RPMI7951 (cell line): ENCODE measurements at regions not wholly inside any gene's neighbourhood (a gene's known extent, or its start where the extent isn't known, plus 50 kb on each side); places are given as distances from the start of the nearest gene placed in this dataset.

Source experiments
- DNase-seq: peaks from one replicate; pipeline ENCODE4 v3.0.0-alpha.2; 2012; ENCODE audit warnings: low read depth

DNA sequence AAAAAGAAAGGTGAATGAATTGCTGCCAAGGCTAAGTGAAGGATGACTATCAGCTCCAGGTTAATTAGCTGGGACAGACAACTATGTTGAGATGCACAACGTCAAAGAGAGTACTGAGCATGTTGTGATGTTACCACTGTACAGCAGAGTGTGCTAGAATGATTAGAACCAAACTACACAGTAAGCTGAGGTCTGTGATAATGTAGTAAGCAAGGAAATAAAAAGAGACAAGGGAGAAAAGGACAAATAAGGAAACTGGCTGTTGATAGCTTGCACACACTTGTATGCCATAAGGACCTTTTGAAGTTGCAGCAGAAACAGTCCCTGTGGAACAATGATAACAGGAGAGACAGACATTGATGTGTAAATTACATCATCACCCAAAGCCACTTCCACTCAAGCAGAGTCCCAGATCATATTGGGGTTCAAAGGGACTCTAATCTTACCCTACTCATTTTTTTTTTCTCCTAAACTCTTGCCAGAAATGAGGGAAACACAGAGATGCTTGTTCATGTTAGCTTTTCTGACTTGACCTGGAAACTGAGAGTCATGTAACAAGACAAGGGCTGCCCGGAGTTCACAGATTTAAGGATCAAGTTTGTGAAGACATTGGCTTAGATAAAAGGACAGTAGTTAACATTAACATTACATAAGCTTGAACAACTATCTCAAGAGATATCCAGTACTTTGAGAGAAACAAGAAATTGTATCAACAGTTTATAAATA is 189.9 kb downstream of the CENPW start:
- no peak for DNase-seq

GRCh38 chr6:126530775-126531174 is 190.9 kb downstream of the CENPW start:
- no peak for DNase-seq

GRCh38 chr6:126531286-126531685 is 191.4 kb downstream of the CENPW start:
- no peak for DNase-seq

DNA sequence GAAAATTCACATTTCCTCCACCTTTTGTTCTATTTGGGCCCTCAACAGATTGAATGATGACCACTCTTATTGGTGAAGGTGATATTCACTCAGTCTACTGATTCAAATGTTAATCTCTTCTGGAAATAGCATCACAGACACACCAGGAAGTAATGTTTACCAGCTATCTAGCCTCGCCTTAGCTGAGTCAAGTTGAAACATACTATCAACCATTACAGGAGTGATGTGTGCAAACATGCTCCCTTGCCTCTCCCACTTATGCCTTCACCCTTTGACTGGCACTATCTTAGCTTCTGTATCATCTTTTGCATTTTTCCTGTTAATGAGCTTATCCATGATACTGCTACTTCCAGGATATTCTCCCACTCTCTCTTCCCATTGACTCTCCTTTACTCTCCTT is 191.9 kb downstream of the CENPW start:
- DNase-seq = no peak

DNA sequence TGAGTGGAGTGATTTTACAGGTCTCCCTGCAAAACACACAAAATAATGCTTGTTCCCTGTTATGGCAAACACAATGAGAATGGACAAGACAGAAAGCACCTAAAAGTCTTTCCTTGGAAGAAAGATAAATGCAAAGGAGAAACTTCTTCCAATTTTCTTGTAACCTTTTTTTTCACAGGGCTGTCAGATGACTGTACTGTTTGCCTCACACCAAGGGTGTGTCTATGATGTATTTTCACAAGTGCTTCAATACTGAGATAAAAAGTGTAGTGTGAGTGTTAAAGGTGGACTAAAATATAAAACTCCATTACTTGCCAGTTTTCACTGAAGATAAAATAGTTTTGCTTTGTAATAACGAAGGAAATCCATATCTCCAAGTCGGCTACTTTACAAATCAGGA is 194.5 kb downstream of the CENPW start:
- DNase-seq = no peak

DNA sequence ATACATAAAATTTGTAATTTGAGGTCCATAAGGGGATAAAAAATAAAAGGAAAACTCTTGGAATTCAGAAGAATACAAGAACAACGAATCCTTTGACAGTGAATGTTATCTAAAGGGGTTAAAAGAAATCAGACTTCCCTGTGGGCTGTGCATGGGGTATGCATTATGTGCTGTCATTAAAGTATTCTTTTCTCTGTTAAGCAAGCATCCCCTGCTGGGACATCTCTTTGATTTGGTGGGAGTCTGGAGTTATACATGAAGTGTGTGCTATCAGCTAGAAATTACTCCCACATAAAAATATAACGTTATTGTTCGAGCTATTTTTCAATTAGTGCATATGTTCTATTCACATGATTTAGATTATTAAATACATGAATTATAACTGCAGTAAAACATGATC is 195.2 kb downstream of the CENPW start:
- no peak for DNase-seq

DNA sequence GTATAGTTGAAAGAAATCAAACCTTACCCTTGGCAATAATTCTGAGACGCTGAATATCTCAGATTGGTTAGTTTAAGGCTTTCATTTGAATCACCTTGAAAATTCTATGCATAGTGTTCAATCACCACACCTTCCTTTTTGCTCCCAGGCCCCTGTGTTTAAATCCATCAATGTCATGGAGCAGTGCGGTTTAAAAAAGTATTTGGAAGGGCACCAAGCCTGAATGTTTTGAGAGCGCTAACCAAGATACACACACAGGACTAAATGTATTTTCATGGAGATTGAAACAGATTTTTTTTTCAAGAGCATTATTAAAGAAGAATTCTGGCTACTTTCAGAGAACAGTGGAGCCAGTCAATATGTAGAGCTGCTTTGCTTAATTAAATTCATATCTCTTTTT is 195.7 kb downstream of the CENPW start:
- no peak for DNase-seq

DNA sequence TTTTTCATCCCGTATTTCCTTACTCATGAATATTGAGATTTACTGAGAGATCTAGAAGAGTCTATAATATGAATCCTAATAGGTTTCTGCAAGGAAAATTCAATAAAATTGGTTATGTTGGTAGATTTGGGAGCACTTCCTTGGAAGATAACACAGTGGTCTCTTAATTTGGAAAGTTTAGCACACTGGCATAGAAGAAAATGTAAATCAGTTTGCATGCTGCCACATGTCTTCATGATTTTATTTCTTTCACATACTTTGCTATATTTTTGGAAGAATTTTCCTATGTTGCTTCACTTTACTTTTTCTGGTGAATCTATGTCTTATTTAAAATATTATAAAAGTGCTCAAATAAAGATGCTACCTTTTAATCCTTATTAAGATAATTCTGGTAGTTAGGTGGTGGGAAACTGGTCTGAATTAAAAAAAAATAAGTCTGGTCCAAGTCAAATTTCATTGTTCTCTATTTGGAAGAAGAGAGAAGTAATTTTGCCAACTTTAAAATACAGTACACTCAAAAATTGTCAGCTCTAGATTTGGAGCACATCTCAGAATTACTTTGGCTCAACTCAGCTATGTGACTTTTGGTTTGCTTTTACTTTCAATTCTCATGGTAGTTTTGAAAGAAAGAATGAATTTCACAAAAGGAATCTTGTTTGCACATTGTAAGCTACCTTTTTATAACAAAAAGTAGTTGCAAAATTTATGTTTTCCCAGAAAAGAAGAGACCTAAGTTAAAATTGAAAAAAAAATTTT is 197.3 kb downstream of the CENPW start:
- no peak for DNase-seq

DNA sequence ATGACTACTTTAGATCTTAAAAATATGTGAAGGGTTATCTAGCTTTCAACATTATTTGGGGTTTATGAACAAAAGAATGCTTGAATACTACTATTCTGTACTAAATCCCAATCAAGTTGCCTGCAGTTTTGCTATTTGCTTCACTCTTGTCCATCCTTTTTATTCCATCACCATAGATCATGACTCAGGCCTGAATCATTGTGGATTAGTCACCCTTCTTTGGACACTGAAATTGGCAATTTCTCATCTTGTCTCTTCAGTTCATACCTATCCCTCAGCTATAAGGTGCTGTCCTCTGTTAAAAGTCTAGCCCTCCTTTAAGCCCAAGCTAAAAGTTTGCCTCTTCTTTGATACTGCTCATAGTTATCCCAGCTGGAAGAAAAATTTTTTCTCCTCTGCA is 199.1 kb downstream of the CENPW start:
- peak; percentile 49 for DNase-seq

DNA sequence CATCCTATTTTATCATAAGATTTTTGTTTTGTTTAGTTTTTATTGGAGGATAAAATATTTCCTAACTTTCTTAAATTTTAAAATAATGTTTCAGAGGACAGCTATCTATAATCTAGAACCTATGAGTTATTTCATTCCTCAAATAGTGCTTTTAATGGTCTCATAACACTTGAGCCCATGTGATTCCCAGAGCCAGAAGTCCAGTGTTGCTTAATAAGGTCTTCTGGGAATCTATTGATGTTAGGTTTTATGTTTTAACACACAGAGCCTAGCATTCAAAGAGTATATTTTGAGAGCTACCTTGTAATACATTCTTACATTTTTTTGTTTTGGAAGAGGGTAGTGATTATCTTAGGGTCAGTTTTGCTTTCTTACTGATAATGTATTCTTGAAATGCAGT is 200.2 kb downstream of the CENPW start:
- DNase-seq = no peak

GRCh38 chr6:126541806-126542491 is 202.0 kb downstream of the CENPW start:
- DNase-seq = no peak

DNA sequence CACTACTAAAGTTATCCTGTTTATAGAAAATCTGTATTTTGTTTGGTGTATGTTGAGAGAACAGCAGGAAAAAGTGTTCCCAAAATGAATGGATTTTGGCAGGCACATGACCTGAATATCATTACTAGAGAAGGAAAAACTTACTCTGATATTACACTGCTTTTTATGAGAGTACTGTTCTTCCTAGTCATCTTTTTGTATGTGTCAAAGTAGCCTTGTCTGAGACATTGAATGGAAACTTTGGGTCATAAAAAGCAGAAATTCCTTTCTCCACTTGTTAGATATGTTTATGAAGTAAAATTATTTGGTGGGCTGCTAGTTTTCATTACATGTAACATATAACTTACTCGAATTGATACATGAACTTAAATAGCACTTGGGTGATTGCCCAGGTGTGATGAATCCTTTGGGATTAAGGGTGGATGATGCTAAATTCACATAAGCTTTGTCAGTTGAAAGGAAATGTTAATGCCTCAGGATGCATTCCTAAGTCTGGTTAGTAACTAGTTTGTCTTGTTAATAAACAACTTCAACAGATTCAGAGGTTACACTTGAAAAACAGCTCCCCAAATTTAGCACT is 206.7 kb downstream of the CENPW start:
- no peak for DNase-seq

- peak; percentile 1 for DNase-seq
Observed at GRCh38 chr6:126548300-126548699, 208.4 kb downstream of the CENPW start.

DNA sequence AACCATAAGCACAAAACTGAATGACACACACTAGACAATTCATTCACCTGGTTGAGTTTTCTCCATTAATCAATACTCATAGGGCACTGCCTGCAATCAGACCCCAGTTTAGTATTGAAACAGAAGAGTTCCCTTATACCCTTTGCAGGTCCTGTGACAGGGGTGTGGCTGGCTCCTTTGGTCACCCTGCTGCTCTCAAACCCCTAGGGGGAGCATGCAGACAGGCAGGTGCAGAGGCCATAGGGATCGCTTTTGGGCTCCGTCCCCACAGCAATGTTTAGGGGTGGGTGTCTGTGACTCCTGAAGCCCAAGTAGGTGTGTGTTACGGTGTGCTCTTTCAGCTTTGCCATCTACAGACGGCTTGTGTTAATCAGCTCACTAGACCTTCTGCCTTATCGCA is 210.4 kb downstream of the CENPW start:
- DNase-seq = no peak

DNA sequence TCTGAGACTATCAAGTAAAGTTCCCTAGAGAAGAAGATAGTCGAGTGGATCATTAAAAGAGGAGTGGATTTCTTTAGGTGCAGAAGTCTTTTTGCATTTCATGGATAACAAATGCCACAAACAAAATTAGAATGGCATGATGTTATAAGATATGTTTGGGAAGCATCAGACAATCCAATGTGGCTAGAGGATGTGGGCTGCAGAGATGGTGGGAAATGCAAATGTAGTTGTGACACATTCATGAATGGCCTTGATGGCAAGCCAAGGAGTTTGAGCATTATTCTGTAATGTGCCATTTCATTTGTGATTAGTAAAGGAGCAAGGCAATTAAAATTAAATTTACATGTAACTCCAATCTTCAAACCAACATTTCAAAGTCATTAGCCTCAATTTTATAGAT is 211.9 kb downstream of the CENPW start:
- DNase-seq = no peak

- no peak for DNase-seq
Observed at GRCh38 chr6:126553854-126554253, 213.9 kb downstream of the CENPW start.

DNA sequence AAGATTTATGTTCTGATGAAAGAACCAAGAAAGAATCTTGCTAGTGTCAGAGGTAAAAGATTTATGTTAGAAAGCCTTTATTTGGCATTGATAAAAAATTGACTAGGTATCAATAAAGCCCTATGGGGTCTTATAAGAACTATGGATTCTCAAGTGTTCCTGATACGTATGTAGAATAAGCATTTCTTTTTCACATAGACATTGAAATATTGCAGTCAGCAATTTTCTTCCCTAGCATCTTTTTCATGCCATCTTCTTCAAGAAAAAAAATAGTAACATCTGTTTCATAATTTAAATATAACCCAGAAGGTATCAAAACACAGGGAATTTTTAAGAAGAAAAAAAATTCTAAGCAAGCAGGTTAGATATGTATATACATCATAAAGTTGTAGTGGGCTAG is 230.6 kb downstream of the CENPW start:
- no peak for DNase-seq

GRCh38 chr6:126574301-126574700 is 234.4 kb downstream of the CENPW start:
- no peak for DNase-seq

DNA sequence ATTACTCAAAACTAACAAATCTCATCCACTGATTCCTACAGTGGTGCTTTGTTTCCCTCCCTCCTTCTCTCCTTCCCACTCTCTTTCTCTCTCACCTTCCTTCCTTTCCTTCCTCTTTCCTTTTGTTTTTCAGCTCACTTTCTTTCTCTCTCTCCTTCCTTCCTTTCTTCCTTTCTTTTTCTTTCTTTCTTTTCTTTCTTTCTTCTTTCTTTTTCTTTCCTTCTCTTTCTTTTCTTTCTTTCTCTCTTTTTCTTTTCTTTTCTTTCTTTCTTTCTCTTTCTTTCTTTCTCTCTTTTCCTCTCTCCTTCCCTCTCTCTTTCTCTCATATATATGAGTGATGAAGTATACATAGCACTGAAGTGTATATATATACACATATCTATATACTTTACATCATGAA is 241.4 kb downstream of the CENPW start:
- DNase-seq = no peak

DNA sequence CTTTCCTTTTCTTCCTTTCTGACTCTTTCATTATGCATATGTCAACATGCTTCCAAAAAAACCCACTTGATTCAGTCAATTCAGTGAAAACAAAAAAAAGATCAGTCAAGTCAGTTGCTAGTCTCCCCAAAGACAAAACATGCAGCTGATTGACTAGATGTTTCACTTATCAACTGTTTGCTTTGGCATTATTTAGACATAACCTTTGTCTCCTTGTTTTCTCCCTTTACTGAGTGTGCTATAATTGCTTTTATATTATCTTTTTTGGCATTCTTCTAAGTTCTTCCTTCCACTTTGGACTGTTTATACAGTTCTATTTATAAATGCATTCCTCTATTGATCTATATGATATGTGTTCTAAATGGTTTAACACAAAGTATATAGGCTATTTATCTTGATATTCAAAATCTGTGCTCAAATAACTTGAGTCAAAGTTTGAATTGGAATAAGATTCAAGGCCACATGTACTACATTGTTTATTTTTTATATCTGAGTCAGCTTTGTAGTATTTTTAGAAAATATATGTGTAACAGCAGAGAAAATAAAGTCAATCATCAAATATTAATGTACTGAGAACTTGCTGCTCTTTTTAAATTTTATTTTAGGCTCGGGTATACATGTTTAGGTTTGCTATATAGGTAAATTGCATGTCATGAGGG is 260.5 kb downstream of the CENPW start:
- DNase-seq = no peak

DNA sequence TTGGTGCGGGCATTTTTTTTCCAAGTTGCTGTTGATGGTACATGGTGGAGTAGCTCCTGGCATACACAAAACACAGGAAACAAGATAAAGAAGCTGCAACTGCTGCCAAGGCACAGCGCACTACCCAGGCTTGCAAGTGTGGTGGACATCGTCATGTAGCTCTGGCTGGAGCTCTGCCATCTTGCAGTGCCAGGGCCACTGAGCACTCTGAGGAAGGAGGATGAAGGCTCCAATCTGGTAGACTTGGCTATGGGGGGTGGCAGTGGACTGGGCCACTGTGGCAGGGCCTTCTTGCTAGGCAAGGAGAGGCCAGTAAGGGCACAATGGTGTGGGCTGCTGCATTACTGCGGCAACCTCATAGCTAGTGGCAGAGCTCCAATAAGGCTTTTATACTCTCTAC is 263.5 kb downstream of the CENPW start:
- DNase-seq = no peak

- DNase-seq = no peak
Observed at GRCh38 chr6:126605089-126605488, 265.2 kb downstream of the CENPW start.
